Epidermal melanocyte (primary cell): ENCODE measurements at regions not wholly inside any gene's neighbourhood (a gene's known extent, or its start where the extent isn't known, plus 50 kb on each side); places are given as distances from the start of the nearest gene placed in this dataset.

Experiments used
- DNase-seq: peaks from one replicate; pipeline ENCODE4 v3.0.0; 2011; ENCODE audit warnings: low spot score; ENCODE audit not compliant: insufficient read length

- no peak for DNase-seq
Observed at GRCh38 chr11:116263019-116263418, 509.8 kb downstream of the BUD13 start.

GRCh38 chr11:116262370-116262769, 510.4 kb downstream of the BUD13 start:
- DNase-seq, result no peak

GRCh38 chr11:116261606-116262005, 511.2 kb downstream of the BUD13 start:
- DNase-seq, result no peak

GRCh38 chr11:116258821-116259220, 514.0 kb downstream of the BUD13 start:
- DNase-seq, result no peak

- DNase-seq, result no peak
Observed at GRCh38 chr11:116257883-116258282, 514.9 kb downstream of the BUD13 start.

- DNase-seq, result no peak
Observed at GRCh38 chr11:116257092-116257491, 515.7 kb downstream of the BUD13 start.

- DNase-seq, result no peak
Observed at GRCh38 chr11:116256215-116256614, 516.6 kb downstream of the BUD13 start.

- DNase-seq, result no peak
Observed at GRCh38 chr11:116255321-116255953, 517.4 kb downstream of the BUD13 start.

- no peak for DNase-seq
Observed at GRCh38 chr11:116250155-116250554, 522.6 kb downstream of the BUD13 start.

GRCh38 chr11:116249561-116249960, 523.2 kb downstream of the BUD13 start:
- DNase-seq, result no peak

- no peak for DNase-seq
Observed at GRCh38 chr11:116244889-116245288, 527.9 kb downstream of the BUD13 start.

GRCh38 chr11:116244439-116244838, 528.3 kb downstream of the BUD13 start:
- DNase-seq, result no peak

- DNase-seq, result no peak
Observed at GRCh38 chr11:116243991-116244390, 528.8 kb downstream of the BUD13 start.

- DNase-seq, result no peak
Observed at GRCh38 chr11:116242006-116242405, 530.8 kb downstream of the BUD13 start.

GRCh38 chr11:116240710-116241109, 532.1 kb downstream of the BUD13 start:
- no peak for DNase-seq

- DNase-seq, result no peak
Observed at GRCh38 chr11:116239247-116239646, 533.5 kb downstream of the BUD13 start.

- no peak for DNase-seq
Observed at GRCh38 chr11:116234989-116235568, 537.7 kb downstream of the BUD13 start.

GRCh38 chr11:116233561-116233960, 539.2 kb downstream of the BUD13 start:
- no peak for DNase-seq

- DNase-seq, result no peak
Observed at GRCh38 chr11:116232364-116232828, 540.4 kb downstream of the BUD13 start.

- no peak for DNase-seq
Observed at GRCh38 chr11:116231543-116231942, 541.2 kb downstream of the BUD13 start.

GRCh38 chr11:116230438-116230837, 542.3 kb downstream of the BUD13 start:
- no peak for DNase-seq

- DNase-seq, result no peak
Observed at GRCh38 chr11:116229236-116229970, 543.4 kb downstream of the BUD13 start.

GRCh38 chr11:116226731-116227130, 546.1 kb downstream of the BUD13 start:
- no peak for DNase-seq
